Muscle layer of duodenum (tissue), 2 donors: ENCODE measurements at regions not wholly inside any gene's neighbourhood (a gene's known extent, or its start where the extent isn't known, plus 50 kb on each side); places are given as distances from the start of the nearest gene placed in this dataset.

ENCODE experiments used
- H3K27ac ChIP-seq: one replicate; pipeline ENCODE4 v1.7.0; 2013; ENCODE audit warnings: mild to moderate bottlenecking, low read length
- H3K27me3 ChIP-seq: one replicate; pipeline ENCODE4 v1.7.0; 2013; ENCODE audit warnings: low read depth, mild to moderate bottlenecking, control low read depth, low read length
- H3K36me3 ChIP-seq, 2 donors: one replicate each; pipeline ENCODE4 v1.7.0; 2013; ENCODE audit warnings: low read length in 2 of 2, control low read depth in 1 of 2, mild to moderate bottlenecking in 1 of 2; ENCODE audit not compliant: insufficient read depth in 2 of 2, control insufficient read depth in 1 of 2
- H3K4me1 ChIP-seq, 2 donors: one replicate each; pipeline ENCODE4 v1.7.0; 2013; ENCODE audit warnings: low read length in 2 of 2, mild to moderate bottlenecking in 2 of 2, control low read depth in 1 of 2, moderate library complexity in 1 of 2; ENCODE audit not compliant: insufficient read depth in 2 of 2, control insufficient read depth in 1 of 2
- H3K4me3 ChIP-seq, 2 donors: one replicate each; pipeline ENCODE4 v1.7.0; 2013; ENCODE audit warnings: low read length in 2 of 2, low read depth in 1 of 2, mild to moderate bottlenecking in 1 of 2
- H3K9me3 ChIP-seq, 2 donors: one replicate each; pipeline ENCODE4 v1.7.0; 2013; ENCODE audit warnings: low read length in 2 of 2, control low read depth in 1 of 2, mild to moderate bottlenecking in 1 of 2; ENCODE audit not compliant: control insufficient read depth in 1 of 2
- donor health status: healthy.

GRCh38 chr14:76582447-76582846 lies 178.8 kb upstream of the VASH1 start:
- Histone ChIP-seq H3K4me3 (no peak overlapping the region), H3K36me3 (no peaks in the 10 kb centered on the region), H3K27me3 (no peaks in the 10 kb centered on the region), H3K4me1 (peaks cover 0 to 8% of the 10 kb centered on the region in 2 donors), H3K27ac (no peak overlapping the region), H3K9me3 (no peaks in the 10 kb centered on the region)

- no peaks in the 10 kb centered on the region for H3K9me3 ChIP-seq
- no peaks in the 10 kb centered on the region for H3K36me3 ChIP-seq
- H3K27me3 ChIP-seq = no peaks in the 10 kb centered on the region
- H3K27ac ChIP-seq = no peak overlapping the region
- no peak overlapping the region for H3K4me3 ChIP-seq
- H3K4me1 ChIP-seq = peaks cover 0 to 8% of the 10 kb centered on the region in 2 donors
Measured at GRCh38 chr14:76583174-76583573, 178.1 kb upstream of the VASH1 start.

- H3K27me3 ChIP-seq = no peaks in the 10 kb centered on the region
- no peak overlapping the region for H3K4me3 ChIP-seq
- H3K9me3 ChIP-seq = no peaks in the 10 kb centered on the region
- H3K36me3 ChIP-seq = no peaks in the 10 kb centered on the region
- no peak overlapping the region for H3K27ac ChIP-seq
- H3K4me1 ChIP-seq = peaks cover 0 to 8% of the 10 kb centered on the region in 2 donors
Measured at GRCh38 chr14:76583805-76584204, 177.5 kb upstream of the VASH1 start.

DNA sequence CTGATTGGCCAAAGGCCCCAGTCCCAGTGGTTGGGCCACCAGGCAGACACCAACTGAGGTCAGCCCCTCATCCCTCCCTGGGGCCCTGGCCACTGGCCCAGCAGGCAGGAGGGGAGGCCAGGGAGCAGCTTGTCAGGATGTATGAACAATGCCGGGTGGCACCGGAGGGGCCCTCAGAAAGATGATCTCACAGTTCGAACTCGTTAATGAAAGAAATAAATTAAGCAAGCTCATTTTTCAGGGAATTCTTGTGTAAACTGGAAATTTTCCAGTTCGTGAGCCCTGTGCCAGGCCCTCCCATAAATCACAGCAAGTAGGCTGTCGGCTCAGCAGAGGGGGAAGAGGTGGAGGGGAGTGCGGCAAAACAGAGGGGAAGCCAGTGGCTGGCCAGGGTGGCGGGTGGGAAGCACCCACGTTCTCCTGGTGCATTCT lies 177.0 kb upstream of the VASH1 start:
- Histone ChIP-seq H3K27ac (no peak overlapping the region), H3K9me3 (no peaks in the 10 kb centered on the region), H3K36me3 (no peaks in the 10 kb centered on the region), H3K27me3 (no peaks in the 10 kb centered on the region), H3K4me3 (no peak overlapping the region), H3K4me1 (peaks cover 0 to 8% of the 10 kb centered on the region in 2 donors)

GRCh38 chr14:76585616-76586015 lies 175.7 kb upstream of the VASH1 start:
- Histone ChIP-seq H3K27ac (no peak overlapping the region), H3K9me3 (no peaks in the 10 kb centered on the region), H3K4me1 (peaks cover 0 to 8% of the 10 kb centered on the region in 2 donors), H3K27me3 (no peaks in the 10 kb centered on the region), H3K4me3 (no peak overlapping the region), H3K36me3 (no peaks in the 10 kb centered on the region)

DNA sequence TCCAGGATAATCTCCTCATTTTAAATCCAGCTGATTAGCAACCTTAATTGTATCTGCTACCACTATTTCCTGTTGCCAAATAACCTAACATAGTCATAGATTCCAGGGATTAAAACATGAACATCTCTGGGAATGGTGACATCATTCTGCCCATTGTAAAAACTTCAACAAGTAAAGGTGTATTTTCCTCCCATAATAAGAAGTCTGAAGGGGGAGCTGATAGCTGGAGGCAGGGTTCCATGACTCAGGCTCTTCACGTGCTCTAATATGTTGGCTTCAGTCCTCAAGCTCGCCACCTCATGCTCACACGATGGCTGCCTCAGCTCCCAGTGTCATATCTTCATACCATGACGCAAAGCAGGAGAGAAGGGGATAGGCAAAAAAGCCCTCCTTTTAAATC lies 172.0 kb upstream of the VASH1 start:
- H3K4me1 ChIP-seq = peaks cover 0 to 13% of the 10 kb centered on the region in 2 donors
- H3K4me3 ChIP-seq = no peak overlapping the region
- no peak overlapping the region for H3K27ac ChIP-seq
- no peaks in the 10 kb centered on the region for H3K36me3 ChIP-seq
- H3K9me3 ChIP-seq = no peaks in the 10 kb centered on the region
- H3K27me3 ChIP-seq = no peaks in the 10 kb centered on the region

DNA sequence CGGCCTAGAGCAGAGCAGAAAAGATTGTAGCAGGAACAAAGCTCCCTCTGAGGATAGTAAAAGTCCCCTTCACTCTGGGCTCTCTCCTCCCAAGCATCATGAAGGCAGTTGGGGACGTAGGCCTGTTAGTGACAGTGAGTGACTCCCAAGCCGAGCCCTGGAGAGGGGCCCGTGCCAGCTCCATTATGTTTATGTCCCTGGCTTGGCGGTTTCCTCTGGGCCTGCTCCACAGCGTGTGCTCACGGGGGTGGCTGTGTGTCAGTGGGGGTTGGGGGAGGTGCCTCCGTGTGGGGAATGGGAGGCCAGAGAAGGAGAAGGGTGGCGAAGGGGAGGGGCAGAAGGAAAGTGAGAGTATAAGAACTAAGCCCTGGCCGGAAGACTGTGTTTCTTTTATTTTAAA lies 170.0 kb upstream of the VASH1 start:
- no peaks in the 10 kb centered on the region for H3K9me3 ChIP-seq
- no peak overlapping the region for H3K4me3 ChIP-seq
- no peak overlapping the region for H3K27ac ChIP-seq
- H3K36me3 ChIP-seq = no peaks in the 10 kb centered on the region
- H3K27me3 ChIP-seq = no peaks in the 10 kb centered on the region
- peaks cover 0 to 9% of the 10 kb centered on the region in 2 donors for H3K4me1 ChIP-seq

DNA sequence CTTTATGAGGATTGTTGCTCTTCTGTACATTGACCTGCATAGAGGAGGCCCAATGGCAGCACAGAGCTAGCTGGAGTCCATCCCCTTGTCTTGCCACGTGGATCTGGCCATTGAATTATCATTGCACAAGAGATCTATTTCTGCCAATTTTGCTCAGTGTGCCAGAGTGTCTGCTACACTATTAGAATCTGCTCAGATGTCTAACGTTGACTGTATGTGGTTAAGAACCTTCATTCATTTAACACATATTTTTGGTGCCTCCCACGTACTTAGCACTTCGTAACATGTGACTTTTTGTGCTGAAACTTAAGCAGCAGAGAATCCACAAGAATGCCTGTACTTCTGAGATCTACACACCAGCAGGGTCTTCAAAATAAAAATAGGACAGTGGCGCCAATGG lies 166.0 kb upstream of the VASH1 start:
- Histone ChIP-seq H3K36me3 (no peaks in the 10 kb centered on the region), H3K27me3 (no peaks in the 10 kb centered on the region), H3K4me1 (peaks cover 0 to 9% of the 10 kb centered on the region in 2 donors), H3K9me3 (no peaks in the 10 kb centered on the region), H3K4me3 (no peak overlapping the region), H3K27ac (no peak overlapping the region)

GRCh38 chr14:76597387-76597786 lies 163.9 kb upstream of the VASH1 start:
- Histone ChIP-seq H3K36me3 (no peaks in the 10 kb centered on the region), H3K4me3 (no peak overlapping the region), H3K4me1 (no peaks in the 10 kb centered on the region), H3K27ac (no peak overlapping the region), H3K9me3 (no peaks in the 10 kb centered on the region), H3K27me3 (no peaks in the 10 kb centered on the region)

- no peaks in the 10 kb centered on the region for H3K9me3 ChIP-seq
- no peaks in the 10 kb centered on the region for H3K27me3 ChIP-seq
- no peak overlapping the region for H3K4me3 ChIP-seq
- H3K4me1 ChIP-seq = no peaks in the 10 kb centered on the region
- H3K36me3 ChIP-seq = no peaks in the 10 kb centered on the region
- H3K27ac ChIP-seq = no peak overlapping the region
Measured at GRCh38 chr14:76599141-76599540, 162.1 kb upstream of the VASH1 start.

- Histone ChIP-seq H3K36me3 (no peaks in the 10 kb centered on the region), H3K4me3 (no peak overlapping the region), H3K27ac (no peak overlapping the region), H3K27me3 (no peaks in the 10 kb centered on the region), H3K4me1 (no peaks in the 10 kb centered on the region), H3K9me3 (no peaks in the 10 kb centered on the region)
Measured at GRCh38 chr14:76599559-76600287, 161.5 kb upstream of the VASH1 start.

DNA sequence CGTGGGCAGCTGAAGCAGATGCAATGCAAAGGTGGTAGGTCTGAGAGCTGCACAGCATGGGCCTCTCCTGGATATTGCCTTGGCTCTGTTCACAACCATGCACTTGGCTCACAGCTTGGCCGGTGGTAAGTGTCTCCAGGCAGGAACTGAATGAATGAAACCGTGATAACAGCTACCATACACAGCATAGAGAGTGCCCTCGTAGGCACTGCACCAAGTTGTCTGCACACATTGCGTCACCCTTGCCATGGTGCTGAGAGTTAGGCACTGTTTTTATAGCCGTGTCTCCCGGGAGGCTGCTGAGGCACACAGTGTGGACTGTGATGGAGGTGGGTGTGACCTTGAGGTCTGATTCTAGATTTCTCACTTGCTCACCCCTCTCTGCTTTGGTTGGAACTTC lies 157.6 kb upstream of the VASH1 start:
- H3K9me3 ChIP-seq = no peaks in the 10 kb centered on the region
- H3K4me3 ChIP-seq = no peak overlapping the region
- H3K27me3 ChIP-seq = no peaks in the 10 kb centered on the region
- H3K4me1 ChIP-seq = no peaks in the 10 kb centered on the region
- no peak overlapping the region for H3K27ac ChIP-seq
- H3K36me3 ChIP-seq = no peaks in the 10 kb centered on the region
